SK-N-SH (cell line): ENCODE measurements at regions not wholly inside any gene's neighbourhood (a gene's known extent, or its start where the extent isn't known, plus 50 kb on each side); places are given as distances from the start of the nearest gene placed in this dataset.
"Not testable (repeated sequence)": the region's sequence is repeated elsewhere in the genome, so short reads cannot be mapped to it uniquely, and the experiment has no call there.

Experiments used
- CTCF ChIA-PET: fragments of 300-600, 350-600 bp; formaldehyde crosslinking; extraction: SDS; loops from one replicate; lab custom pipeline; 2021; lab: Yijun Ruan, JAX
- POLR2A ChIA-PET: fragments of 350-600 bp; sonication (Branson Sonifier 250); formaldehyde crosslinking; extraction: SDS; loops from one replicate; lab custom pipeline; 2020; ENCODE audit warnings: antibody characterized with exemption, inconsistent platforms; lab: Yijun Ruan, JAX
- DNase-seq: peaks from one replicate; pipeline ENCODE4 v3.0.0; 2012
- H2AFZ ChIP-seq: fragments of 200-600 bp; sonication (generic); 2 replicates; pipeline ENCODE4 v1.8.1; 2016; ENCODE audit warnings: antibody characterized with exemption, mild to moderate bottlenecking, low read depth
- H3F3A ChIP-seq: fragments of 200-600 bp; sonication (generic); replicated peaks from 2 replicates; pipeline ENCODE3; 2016; ENCODE audit warnings: antibody characterized with exemption, mild to moderate bottlenecking; ENCODE audit not compliant: insufficient read depth
- H3K27ac ChIP-seq, 2 experiments: fragments of 200-500 bp in 1 of 2; fragments of 200-600 bp in 1 of 2; sonication (Bioruptor generic) in 1 of 2; sonication (generic), shearing (Covaris generic) in 1 of 2; 2 replicates each; pipeline versions ENCODE4 v1.5.1 to v1.6.1; 2014 to 2016; ENCODE audit warnings: low read depth in 2 of 2, inconsistent platforms in 1 of 2, low read length in 1 of 2, mild to moderate bottlenecking in 1 of 2, mixed read lengths in 1 of 2
- H3K27me3 ChIP-seq: fragments of 200-600 bp; sonication (generic), shearing (Covaris generic); 2 replicates; pipeline ENCODE4 v1.6.1; 2016; ENCODE audit warnings: mixed run types; ENCODE audit not compliant: insufficient read depth
- H3K36me3 ChIP-seq, 2 experiments: fragments of 200-500 bp in 1 of 2; fragments of 200-600 bp in 1 of 2; sonication (Bioruptor generic) in 1 of 2; sonication (generic) in 1 of 2; replicated peaks in 1 of 2; 2 replicates each; pipeline versions ENCODE3 to v1.5.1; 2014 to 2016; ENCODE audit warnings: low read length in 1 of 2, mild to moderate bottlenecking in 1 of 2; ENCODE audit not compliant: insufficient read depth in 2 of 2, control insufficient read depth in 1 of 2
- H3K4me1 ChIP-seq, 2 experiments: fragments of 200-500 bp in 1 of 2; fragments of 200-600 bp in 1 of 2; sonication (Bioruptor generic) in 1 of 2; sonication (generic), shearing (Covaris generic) in 1 of 2; 2 replicates each; pipeline versions ENCODE4 v1.5.1 to v1.6.1; 2014 to 2016; ENCODE audit warnings: low read depth in 1 of 2, low read length in 1 of 2, mixed run types in 1 of 2; ENCODE audit not compliant: insufficient read depth in 2 of 2, control insufficient read depth in 1 of 2
- H3K4me2 ChIP-seq: fragments of 200-600 bp; sonication (generic), shearing (Covaris generic); 2 replicates; pipeline ENCODE4 v1.6.1; 2017; ENCODE audit warnings: mixed run types
- H3K4me3 ChIP-seq, 2 experiments: fragments of 200-500 bp in 1 of 2; fragments of 200-600 bp in 1 of 2; sonication (Bioruptor generic) in 1 of 2; sonication (generic), shearing (Covaris generic) in 1 of 2; 2 replicates each; pipeline versions ENCODE4 v1.5.1 to v1.8.1; 2014 to 2016; ENCODE audit warnings: low read depth in 2 of 2, inconsistent platforms in 1 of 2, low read length in 1 of 2, mild to moderate bottlenecking in 1 of 2, mixed read lengths in 1 of 2, moderate library complexity in 1 of 2
- H3K79me2 ChIP-seq: fragments of 200-600 bp; sonication (generic); 2 replicates; pipeline ENCODE4 v1.8.1; 2017; ENCODE audit warnings: mild to moderate bottlenecking; ENCODE audit not compliant: insufficient read depth
- H3K9ac ChIP-seq: fragments of 200-600 bp; sonication (generic); 2 replicates; pipeline ENCODE4 v1.6.1; 2017; ENCODE audit warnings: mixed run types
- H3K9me2 ChIP-seq: fragments of 200-600 bp; sonication (generic); 2 replicates; pipeline ENCODE4 v1.6.1; 2017; ENCODE audit warnings: mixed run types
- H3K9me3 ChIP-seq: fragments of 200-600 bp; sonication (generic); 2 replicates; pipeline ENCODE4 v1.6.1; 2017; ENCODE audit warnings: mixed run types, mild to moderate bottlenecking, moderate library complexity
- H4K20me1 ChIP-seq: fragments of 200-600 bp; sonication (generic); 2 replicates; pipeline ENCODE4 v1.6.1; 2017; ENCODE audit warnings: mild to moderate bottlenecking, mixed run types; ENCODE audit not compliant: insufficient read depth
- CTCF ChIP-seq: fragments of 200-600 bp; sonication (generic); IDR thresholded peaks from 2 replicates; pipeline ENCODE4 v1.6.1; 2017; ENCODE audit warnings: antibody characterized with exemption, mild to moderate bottlenecking, moderate library complexity
- WGBS: methylation state at CpG from one replicate; pipeline ENCODE4 v1.1.6; 2017; ENCODE audit warnings: low lambda C conversion rate; 5-methylcytosine and 5-hydroxymethylcytosine counted together

GRCh38 chr2:91567546-91568335, 2876.3 kb downstream of the RPIA start:
- H3K27me3 ChIP-seq, H2AFZ ChIP-seq, H3F3A ChIP-seq, POLR2A ChIA-PET, H3K4me1 ChIP-seq, H3K9ac ChIP-seq, DNase-seq, H3K4me2 ChIP-seq, H3K36me3 ChIP-seq, H4K20me1 ChIP-seq, H3K4me3 ChIP-seq, H3K9me3 ChIP-seq, H3K27ac ChIP-seq, CTCF ChIA-PET, H3K9me2 ChIP-seq, H3K79me2 ChIP-seq: not testable (repeated sequence)
- WGBS: 76% methylated on average over 14 of the region's 18 CpGs

- H4K20me1 ChIP-seq, H3K9me3 ChIP-seq, POLR2A ChIA-PET, H3K79me2 ChIP-seq, CTCF ChIA-PET, H3K36me3 ChIP-seq, H3F3A ChIP-seq, H2AFZ ChIP-seq, H3K27ac ChIP-seq, H3K27me3 ChIP-seq, H3K9ac ChIP-seq, H3K4me2 ChIP-seq, DNase-seq, H3K9me2 ChIP-seq, H3K4me3 ChIP-seq: not testable (repeated sequence)
- 71% methylated on average over 12 of the region's 25 CpGs for WGBS
- H3K4me1 ChIP-seq: peaks cover 0 to 13% of the 10 kb centered on the region in 2 experiments; a peak in 2 of 4 replicates
Observed at GRCh38 chr2:91568391-91569338, 2877.2 kb downstream of the RPIA start.

GRCh38 chr2:91571239-91571923, 2879.9 kb downstream of the RPIA start:
- Histone ChIP-seq H3K4me2 (0 out of 2 replicates have a peak overlapping the region, but pooled peaks have one; percentile 33), H3K4me3 (peak overlapping the region in 1 of 2 experiments; percentile 48; a peak in 3 of 4 replicates), H3K4me1 (peaks cover 3 to 27% of the 10 kb centered on the region in 2 experiments; a peak in 2 of 4 replicates), H3K27ac (peak overlapping the region in 1 of 2 experiments; percentile 69; a peak in 1 of 4 replicates)
- H3K36me3 ChIP-seq, H4K20me1 ChIP-seq, H3F3A ChIP-seq, H2AFZ ChIP-seq, H3K9me2 ChIP-seq, H3K9me3 ChIP-seq, H3K9ac ChIP-seq, H3K27me3 ChIP-seq, POLR2A ChIA-PET, CTCF ChIA-PET, H3K79me2 ChIP-seq: not testable (repeated sequence)
- 0 out of 2 replicates have a peak, but pooled peaks have one; percentile 6 for TF ChIP-seq CTCF
- DNase-seq: peak; percentile 20
- WGBS: 85% methylated on average over 72 of the region's 78 CpGs

GRCh38 chr2:91573018-91573417, 2881.5 kb downstream of the RPIA start:
- H2AFZ ChIP-seq, POLR2A ChIA-PET, H3K36me3 ChIP-seq, H3K79me2 ChIP-seq, H3K9me3 ChIP-seq, H3K27me3 ChIP-seq, H3F3A ChIP-seq, H3K9ac ChIP-seq, H3K4me2 ChIP-seq, DNase-seq, H3K4me3 ChIP-seq, H3K9me2 ChIP-seq, CTCF ChIA-PET, H4K20me1 ChIP-seq: not testable (repeated sequence)
- WGBS: 61% methylated on average over 4 of the region's 4 CpGs
- peaks cover 3 to 27% of the 10 kb centered on the region in 2 experiments; a peak in 2 of 4 replicates for H3K4me1 ChIP-seq
- peak overlapping the region in 1 of 2 experiments; percentile 99; a peak in 2 of 4 replicates for H3K27ac ChIP-seq

- H3K4me2 ChIP-seq, H3K4me3 ChIP-seq, H2AFZ ChIP-seq, CTCF ChIA-PET, H3K27me3 ChIP-seq, H3K9ac ChIP-seq, H4K20me1 ChIP-seq, H3K9me2 ChIP-seq, POLR2A ChIA-PET, H3F3A ChIP-seq, H3K79me2 ChIP-seq, H3K36me3 ChIP-seq, H3K9me3 ChIP-seq, DNase-seq: not testable (repeated sequence)
- 40% methylated on average over 2 of the region's 4 CpGs for WGBS
- peak overlapping the region in 1 of 2 experiments; percentile 99; a peak in 2 of 4 replicates for H3K27ac ChIP-seq
- peaks cover 3 to 27% of the 10 kb centered on the region in 2 experiments; a peak in 2 of 4 replicates for H3K4me1 ChIP-seq
Observed at GRCh38 chr2:91573755-91574154, 2882.3 kb downstream of the RPIA start.
